GM19467 (cell line): ENCODE measurements at regions not wholly inside any gene's neighbourhood (a gene's known extent, or its start where the extent isn't known, plus 50 kb on each side); places are given as distances from the start of the nearest gene placed in this dataset.
"Not testable (repeated sequence)": the region's sequence is repeated elsewhere in the genome, so short reads cannot be mapped to it uniquely, and the experiment has no call there.

Source experiments
- ATAC-seq: cut with Tn5 transposase; IDR thresholded peaks from one replicate; pipeline ENCODE4 v1.9.1; 2021; ENCODE audit warnings: mild to moderate bottlenecking, moderate library complexity; ENCODE audit not compliant: unreplicated experiment

- ATAC-seq: not testable (repeated sequence)
Observed at GRCh38 chr1:144140243-144140642, 168.5 kb upstream of the FAM72C start.

- not testable (repeated sequence) for ATAC-seq
Observed at GRCh38 chr1:144105006-144105405, 133.2 kb upstream of the FAM72C start.

GRCh38 chr1:144104000-144104677 is 132.4 kb upstream of the FAM72C start:
- not testable (repeated sequence) for ATAC-seq

GRCh38 chr1:144103156-144103880 is 131.5 kb upstream of the FAM72C start:
- not testable (repeated sequence) for ATAC-seq

- not testable (repeated sequence) for ATAC-seq
Observed at GRCh38 chr1:144102046-144102745, 130.4 kb upstream of the FAM72C start.

- ATAC-seq: no peak
Observed at GRCh38 chr1:144101397-144102045, 129.7 kb upstream of the FAM72C start.

GRCh38 chr1:144077167-144077841 is 105.5 kb upstream of the FAM72C start:
- not testable (repeated sequence) for ATAC-seq

GRCh38 chr1:144076646-144077045 is 104.9 kb upstream of the FAM72C start:
- not testable (repeated sequence) for ATAC-seq

- not testable (repeated sequence) for ATAC-seq
Observed at GRCh38 chr1:144070394-144071053, 98.7 kb upstream of the FAM72C start.

GRCh38 chr1:144067042-144067441 is 95.3 kb upstream of the FAM72C start:
- not testable (repeated sequence) for ATAC-seq

- ATAC-seq: not testable (repeated sequence)
Observed at GRCh38 chr1:144066071-144066813, 94.5 kb upstream of the FAM72C start.

GRCh38 chr1:144065299-144066060 is 93.7 kb upstream of the FAM72C start:
- ATAC-seq: not testable (repeated sequence)

GRCh38 chr1:144049365-144049764 is 77.6 kb upstream of the FAM72C start:
- not testable (repeated sequence) for ATAC-seq

GRCh38 chr1:144046645-144047044 is 74.9 kb upstream of the FAM72C start:
- ATAC-seq: not testable (repeated sequence)

- ATAC-seq: not testable (repeated sequence)
Observed at GRCh38 chr1:144045751-144046546, 74.2 kb upstream of the FAM72C start.

- not testable (repeated sequence) for ATAC-seq
Observed at GRCh38 chr1:144042251-144042650, 70.5 kb upstream of the FAM72C start.

- ATAC-seq: not testable (repeated sequence)
Observed at GRCh38 chr1:144040293-144040692, 68.5 kb upstream of the FAM72C start.

- ATAC-seq: not testable (repeated sequence)
Observed at GRCh38 chr1:144034045-144034444, 62.3 kb upstream of the FAM72C start.
